ENCODE measurements at regions not wholly inside any gene's neighbourhood (a gene's known extent, or its start where the extent isn't known, plus 50 kb on each side); places are given as distances from the start of the nearest gene placed in this dataset.

- WGBS (ENCODE audit: insufficient coverage), result no CpG with 5 or more reads among the region's 2 CpGs
- Histone ChIP-seq H3K27me3 (ENCODE audit: control insufficient read depth in 2 of 2, insufficient read depth in 2 of 2, low read length in 2 of 2) (no peaks in the 10 kb centered on the region), H3K36me3 (replicated peaks in 1 of 2; ENCODE audit: control insufficient read depth in 1 of 2, insufficient read depth in 2 of 2, low read length in 2 of 2) (no peaks in the 10 kb centered on the region), H3K4me2 (replicated peaks; ENCODE audit: extremely low read depth, low read length, poor library complexity, severe bottlenecking) (no peak overlapping the region), H3K27ac (ENCODE audit: low read depth in 1 of 2, low read length in 2 of 2) (no peak overlapping the region), H4K20me1 (ENCODE audit: insufficient read depth, low read length) (no peaks in the 10 kb centered on the region), H3K79me2 (ENCODE audit: insufficient read depth, low read length) (no peaks in the 10 kb centered on the region), H3K4me1 (ENCODE audit: control insufficient read depth in 1 of 2, insufficient read depth in 2 of 2, low read length in 2 of 2) (no peaks in the 10 kb centered on the region), H3K9me3 (replicated peaks in 1 of 2; ENCODE audit: control insufficient read depth in 1 of 2, insufficient read depth in 1 of 2, low read length in 2 of 2) (no peaks in the 10 kb centered on the region), H2AFZ (ENCODE audit: insufficient read depth, low read depth, low read length, poor library complexity, severe bottlenecking) (no peak overlapping the region), H3K9ac (ENCODE audit: insufficient read depth, low read length, poor library complexity, severe bottlenecking) (no peak overlapping the region), H3K4me3 (replicated peaks in 1 of 3; ENCODE audit: low read depth in 2 of 3, low read length in 3 of 3) (no peak overlapping the region)
- H3K27me3 Mint-ChIP-seq (ENCODE audit: low read depth in 3 of 3), result peaks cover 0 to 6% (median 0%) of the 10 kb centered on the region in 3 donors
- no peaks in the 10 kb centered on the region for H3K36me3 Mint-ChIP-seq
- DNase-seq, result no peak
- H3K9me3 Mint-ChIP-seq, result peaks cover 0 to 4% (median 0%) of the 10 kb centered on the region in 7 donors
- H3K4me3 Mint-ChIP-seq, result no peak overlapping the region
- H3K4me1 Mint-ChIP-seq, result no peaks in the 10 kb centered on the region
- H3K27ac Mint-ChIP-seq, result no peak overlapping the region
- intact Hi-C loops (cut with micrococcal nuclease), result no loop called here
- no peak for TF ChIP-seq CTCF (IDR thresholded peaks at IDR 0.05)
Observed at GRCh38 chr14:81723956-81724355, 190.3 kb upstream of the SEL1L start.

GRCh38 chr14:81727218-81727617 lies 193.6 kb upstream of the SEL1L start:
- no peak overlapping the region for H3K9ac ChIP-seq (ENCODE audit: insufficient read depth, low read length, poor library complexity, severe bottlenecking)
- Mint-ChIP-seq H3K4me3 (no peak overlapping the region), H3K27me3 (ENCODE audit: low read depth in 3 of 3) (peaks cover 0 to 4% (median 0%) of the 10 kb centered on the region in 3 donors), H3K27ac (no peak overlapping the region), H3K9me3 (peaks cover 0 to 4% (median 0%) of the 10 kb centered on the region in 7 donors), H3K4me1 (no peaks in the 10 kb centered on the region), H3K36me3 (no peaks in the 10 kb centered on the region)
- no peak overlapping the region for H3K4me3 ChIP-seq (replicated peaks in 1 of 3; ENCODE audit: low read depth in 2 of 3, low read length in 3 of 3)
- intact Hi-C loops (cut with micrococcal nuclease), result no loop called here
- H3K27me3 ChIP-seq (ENCODE audit: control insufficient read depth in 2 of 2, insufficient read depth in 2 of 2, low read length in 2 of 2), result no peaks in the 10 kb centered on the region
- DNase-seq, result no peak
- H3K4me2 ChIP-seq (replicated peaks; ENCODE audit: extremely low read depth, low read length, poor library complexity, severe bottlenecking), result no peak overlapping the region
- TF ChIP-seq CTCF (IDR thresholded peaks at IDR 0.05), result no peak
- H3K9me3 ChIP-seq (replicated peaks in 1 of 2; ENCODE audit: control insufficient read depth in 1 of 2, insufficient read depth in 1 of 2, low read length in 2 of 2), result no peaks in the 10 kb centered on the region
- no peaks in the 10 kb centered on the region for H3K79me2 ChIP-seq (ENCODE audit: insufficient read depth, low read length)
- WGBS (ENCODE audit: insufficient coverage), result no CpG with 5 or more reads among the region's 2 CpGs
- no peak overlapping the region for H2AFZ ChIP-seq (ENCODE audit: insufficient read depth, low read depth, low read length, poor library complexity, severe bottlenecking)
- no peak overlapping the region for H3K27ac ChIP-seq (ENCODE audit: low read depth in 1 of 2, low read length in 2 of 2)
- H3K4me1 ChIP-seq (ENCODE audit: control insufficient read depth in 1 of 2, insufficient read depth in 2 of 2, low read length in 2 of 2), result no peaks in the 10 kb centered on the region
- H4K20me1 ChIP-seq (ENCODE audit: insufficient read depth, low read length), result no peaks in the 10 kb centered on the region
- no peaks in the 10 kb centered on the region for H3K36me3 ChIP-seq (replicated peaks in 1 of 2; ENCODE audit: control insufficient read depth in 1 of 2, insufficient read depth in 2 of 2, low read length in 2 of 2)

All from CD14-positive monocyte (primary cell).